HG03280 (cell line): ENCODE measurements at regions not wholly inside any gene's neighbourhood (a gene's known extent, or its start where the extent isn't known, plus 50 kb on each side); places are given as distances from the start of the nearest gene placed in this dataset.

Source experiments
- ATAC-seq: cut with Tn5 transposase; IDR thresholded peaks from one replicate; pipeline ENCODE4 v1.9.1; 2021; ENCODE audit warnings: mild to moderate bottlenecking, moderate library complexity; ENCODE audit not compliant: unreplicated experiment

DNA sequence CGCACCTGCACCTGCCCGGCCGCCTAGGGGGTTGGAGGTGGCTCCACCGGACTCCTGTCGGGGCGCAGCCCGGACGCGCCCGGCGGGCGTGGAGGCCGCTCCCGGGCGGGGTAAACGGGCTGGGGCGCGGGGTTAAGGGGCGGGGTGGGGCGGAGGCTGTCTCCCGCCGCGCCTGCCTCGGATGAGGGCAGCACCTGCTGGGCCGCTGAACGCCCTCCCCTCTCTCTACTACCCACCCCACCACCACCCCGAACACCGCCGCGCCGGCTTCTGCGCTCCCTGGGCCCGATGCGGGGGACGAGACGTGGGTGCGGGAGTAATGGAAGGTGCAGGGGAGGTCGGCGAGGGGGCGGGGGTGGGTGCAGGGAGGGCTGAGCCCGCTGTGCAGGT lies 224.8 kb upstream of the ID2 start:
- no peak for ATAC-seq

DNA sequence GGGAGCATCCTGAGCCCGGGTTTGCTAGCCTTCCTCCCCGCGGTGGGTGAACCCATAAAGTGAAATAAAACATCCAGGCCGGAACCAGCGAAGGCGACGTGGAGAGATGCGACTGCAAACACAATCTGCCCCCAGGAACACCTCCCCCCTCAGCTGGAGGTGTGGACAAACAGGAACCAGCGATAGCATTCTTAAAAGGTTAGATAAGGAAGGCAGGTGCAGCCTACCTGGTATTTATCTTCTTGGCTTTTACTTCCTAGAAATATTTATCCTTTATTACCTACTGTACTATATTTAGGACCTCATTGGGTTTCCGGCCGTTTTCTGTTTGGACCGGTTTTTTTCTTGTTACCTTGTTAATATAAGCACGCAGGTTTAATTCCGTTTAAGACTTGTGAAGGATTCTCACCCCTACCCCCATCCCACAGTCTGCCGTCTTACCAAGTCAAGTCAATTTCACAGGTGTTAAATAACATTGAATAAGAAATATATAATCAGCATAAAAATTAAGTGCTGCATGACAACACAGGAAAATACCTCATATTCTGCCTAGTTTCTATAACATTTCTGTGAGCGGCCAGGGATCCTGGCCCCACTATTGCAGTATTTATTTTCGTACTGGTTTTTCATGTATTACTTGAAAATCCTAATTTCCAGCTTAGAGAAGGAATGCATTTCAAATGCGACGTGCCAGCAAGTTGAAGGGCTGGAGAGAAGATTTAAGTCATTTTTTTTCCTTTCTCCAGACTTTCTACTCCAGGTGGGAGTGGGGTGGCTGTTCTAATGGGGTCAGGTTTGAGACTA lies 224.0 kb upstream of the ID2 start:
- ATAC-seq, result no peak

GRCh38 chr2:8458503-8459459 lies 223.1 kb upstream of the ID2 start:
- ATAC-seq, result no peak

- no peak for ATAC-seq
Observed at GRCh38 chr2:8459474-8459873, 222.4 kb upstream of the ID2 start.

GRCh38 chr2:8461341-8461740 lies 220.5 kb upstream of the ID2 start:
- no peak for ATAC-seq

DNA sequence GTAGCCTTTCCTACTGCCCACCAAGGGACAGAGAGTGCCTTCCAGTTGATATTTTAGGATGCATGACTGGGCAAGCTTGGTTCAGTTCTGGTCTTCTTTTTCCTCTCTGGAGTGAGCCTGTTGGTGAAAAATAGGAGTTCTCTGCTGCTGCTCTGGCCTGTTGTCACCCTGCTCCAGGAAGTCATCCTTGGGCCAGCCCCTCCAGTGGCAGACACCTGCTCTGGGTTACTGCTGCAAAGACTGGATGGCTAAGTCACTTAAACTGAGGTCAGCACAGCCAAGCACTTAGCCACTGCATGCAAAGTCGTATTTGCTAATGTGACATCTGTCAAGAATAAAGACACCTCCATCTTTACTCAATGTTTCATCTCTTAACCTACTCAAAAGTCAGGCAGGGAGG lies 219.6 kb upstream of the ID2 start:
- ATAC-seq, result no peak

DNA sequence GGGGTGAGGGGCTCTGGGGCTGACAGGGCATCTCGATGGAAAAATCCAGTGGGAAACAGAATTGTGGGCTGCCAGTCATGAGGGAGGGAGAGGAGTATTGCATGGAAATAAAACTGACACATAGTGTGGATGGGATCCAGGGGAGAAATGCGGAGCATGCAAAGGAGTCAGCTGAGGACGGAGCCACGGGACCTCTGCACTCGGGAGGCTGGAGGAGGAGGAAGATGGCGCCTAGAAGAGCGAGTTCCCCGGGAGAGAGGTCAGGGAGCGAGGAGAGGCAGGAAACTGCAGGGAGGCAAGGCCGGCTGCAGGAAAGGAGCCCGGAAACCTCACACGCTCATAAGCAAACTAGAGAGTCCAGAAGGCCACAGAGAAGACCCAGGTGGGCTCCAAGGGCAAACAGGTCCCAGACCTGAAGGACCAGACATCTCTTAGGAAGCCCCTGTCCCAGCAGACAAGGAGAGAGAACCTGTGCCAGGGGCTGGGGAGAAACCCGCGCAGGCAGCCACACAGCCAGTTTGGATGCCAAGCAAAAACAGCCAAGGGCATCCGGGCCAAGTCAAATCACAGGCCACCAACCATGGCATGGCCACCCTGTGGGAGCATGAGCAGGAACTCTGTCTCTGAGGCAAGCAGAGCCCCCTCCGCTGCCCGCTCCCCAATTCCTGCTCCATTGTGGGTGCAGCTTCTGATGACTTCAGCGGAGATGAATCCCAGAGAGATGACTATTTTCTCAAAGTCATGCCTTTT lies 218.8 kb upstream of the ID2 start:
- ATAC-seq, result no peak

DNA sequence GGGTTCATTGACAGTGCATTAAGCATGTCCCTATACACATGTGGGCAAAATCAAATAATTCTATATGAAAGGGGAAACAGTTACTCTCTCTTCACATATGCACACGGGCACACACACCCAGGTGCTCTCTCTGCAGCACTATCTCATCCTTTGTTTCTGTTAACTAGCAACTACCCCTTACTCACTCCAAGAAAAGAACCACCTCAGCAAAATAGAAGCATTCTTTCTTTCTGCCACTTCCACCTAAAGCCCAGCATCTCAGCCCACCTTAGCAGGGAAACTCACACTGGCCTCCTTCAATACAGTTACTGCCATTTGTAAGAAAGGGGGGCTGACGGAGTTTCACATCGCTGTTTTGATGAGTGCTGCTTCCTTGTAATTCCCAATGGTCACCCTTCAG lies 216.3 kb upstream of the ID2 start:
- ATAC-seq, result no peak

GRCh38 chr2:8469709-8470493 lies 212.0 kb upstream of the ID2 start:
- no peak for ATAC-seq

- ATAC-seq, result no peak
Observed at GRCh38 chr2:8472545-8473323, 209.1 kb upstream of the ID2 start.

- no peak for ATAC-seq
Observed at GRCh38 chr2:8475349-8476031, 206.4 kb upstream of the ID2 start.

GRCh38 chr2:8477552-8478470 lies 204.0 kb upstream of the ID2 start:
- ATAC-seq, result peak; percentile 52

DNA sequence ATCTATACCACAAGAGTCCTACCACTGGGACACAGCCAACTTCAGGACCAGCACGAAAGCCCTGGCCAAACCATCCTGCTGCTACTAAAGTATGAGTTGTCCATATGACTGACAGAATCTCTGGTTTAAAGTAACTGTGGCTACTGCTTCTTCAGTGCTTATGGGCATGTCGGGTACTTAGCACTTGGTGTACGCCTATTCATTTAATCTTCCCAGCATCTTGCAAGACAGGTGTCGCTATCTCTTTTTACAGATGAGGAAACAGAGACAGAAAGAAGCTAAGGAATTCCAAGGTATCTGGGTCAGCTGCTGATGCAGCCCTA lies 203.4 kb upstream of the ID2 start:
- no peak for ATAC-seq

DNA sequence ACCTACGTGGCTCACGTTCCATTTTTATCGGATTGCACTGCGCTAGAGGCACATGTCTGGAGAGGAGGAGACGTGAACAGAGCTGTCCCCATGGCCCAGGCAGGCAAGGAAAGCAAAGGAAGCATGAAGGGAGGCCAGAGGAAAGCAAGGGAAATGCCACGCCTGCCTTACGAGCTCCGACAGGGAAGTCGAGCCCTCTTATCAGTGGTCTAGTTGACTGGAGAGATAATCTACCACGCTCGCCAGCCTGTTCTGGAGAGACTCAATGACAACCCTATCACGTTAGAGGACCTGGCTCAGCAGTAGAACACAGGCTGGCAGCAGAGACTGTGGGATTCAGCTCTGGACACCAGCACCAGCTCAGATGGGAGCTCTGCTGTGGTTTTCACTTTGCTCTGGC lies 202.6 kb upstream of the ID2 start:
- ATAC-seq, result no peak

GRCh38 chr2:8480915-8481314 lies 200.9 kb upstream of the ID2 start:
- no peak for ATAC-seq

GRCh38 chr2:8481463-8482009 lies 200.3 kb upstream of the ID2 start:
- ATAC-seq, result peak; percentile 56

DNA sequence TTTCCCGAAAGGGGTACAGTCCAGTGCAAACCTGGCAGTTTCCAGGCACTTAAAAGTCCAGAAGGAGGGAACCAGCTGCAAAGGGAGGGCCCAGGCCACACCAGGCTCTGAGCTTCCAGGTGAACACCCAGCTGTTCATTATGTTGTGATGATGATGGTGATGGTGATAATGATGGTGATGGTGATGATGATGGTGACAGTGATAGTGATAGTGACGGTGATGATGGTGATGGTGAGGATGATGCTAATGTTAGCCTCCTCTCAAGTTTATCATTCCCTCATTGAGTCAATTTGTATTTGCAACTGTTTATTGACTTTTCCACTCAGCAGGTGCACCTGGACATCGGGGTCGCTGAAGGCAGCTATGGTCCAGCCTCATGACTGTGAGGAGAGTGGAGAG lies 199.4 kb upstream of the ID2 start:
- no peak for ATAC-seq
